ENCODE measurements at regions not wholly inside any gene's neighbourhood (a gene's known extent, or its start where the extent isn't known, plus 50 kb on each side); places are given as distances from the start of the nearest gene placed in this dataset.
"Not testable (repeated sequence)": the region's sequence is repeated elsewhere in the genome, so short reads cannot be mapped to it uniquely, and the experiment has no call there.

DNA sequence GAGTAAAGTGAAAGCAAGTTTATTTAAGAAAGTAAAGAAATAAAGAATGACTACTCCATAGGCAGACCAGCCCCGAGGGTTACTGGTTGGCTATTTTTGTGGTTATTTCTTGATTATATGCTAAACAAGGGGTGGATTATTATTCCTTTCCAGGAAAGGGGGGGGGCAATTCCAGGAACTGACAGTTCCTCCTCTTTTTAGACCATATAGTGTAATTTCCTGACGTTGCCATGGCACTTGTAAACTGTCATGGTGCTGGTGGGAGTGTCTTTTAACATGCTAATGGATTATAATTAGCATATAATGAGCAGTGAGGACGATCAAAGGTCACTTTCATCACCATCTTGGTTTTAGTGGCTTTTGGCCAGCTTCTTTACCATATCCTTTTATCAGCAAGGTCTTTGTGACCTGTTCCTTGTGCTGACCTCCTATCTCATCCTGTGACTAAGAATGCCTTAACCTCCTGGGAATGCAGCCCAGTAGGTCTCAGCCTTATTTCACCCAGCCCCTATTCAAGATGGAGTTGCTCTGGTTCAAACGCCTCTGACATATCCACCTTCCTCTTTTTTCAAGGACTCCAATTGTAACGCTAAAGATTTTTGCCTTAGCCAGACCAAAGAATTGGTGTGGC is 104.1 kb downstream of the FAM72C start:
- H3K4me1 ChIP-seq; DNase-seq (ENCODE audit: low spot score): not testable (repeated sequence)

DNA sequence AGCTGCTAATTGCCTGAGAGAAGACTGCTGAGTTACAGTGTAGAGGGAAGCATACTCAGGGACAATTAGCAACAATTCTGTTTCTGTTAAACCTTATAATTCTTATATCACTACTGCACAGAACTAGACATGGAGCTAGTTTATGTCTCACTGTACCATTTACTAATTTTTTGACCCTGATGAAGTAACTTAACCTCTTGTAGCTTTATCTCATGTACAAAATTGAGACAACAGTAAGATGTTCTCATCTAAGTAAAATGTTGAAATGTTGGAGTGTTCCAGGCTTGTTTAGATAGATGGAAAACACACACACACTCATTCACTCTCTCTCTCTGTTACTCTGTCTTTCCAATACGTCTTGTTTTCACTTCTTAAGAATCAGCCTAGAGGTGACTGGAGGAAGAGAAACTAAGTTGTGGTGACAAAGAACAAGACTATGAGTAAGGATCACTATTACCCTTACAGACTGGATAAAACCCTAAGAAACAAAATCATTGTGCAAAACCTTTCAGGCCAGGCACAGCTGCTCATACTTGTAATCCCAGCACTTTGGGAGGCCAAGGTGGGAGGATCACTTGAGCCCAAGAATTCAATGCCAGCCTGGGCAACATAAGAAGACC is 107.8 kb downstream of the FAM72C start:
- not testable (repeated sequence) for H3K4me1 ChIP-seq; H3K9me3 ChIP-seq; DNase-seq (ENCODE audit: low spot score); H3K4me3 ChIP-seq; H3K27ac ChIP-seq; H3K36me3 ChIP-seq; H3K27me3 ChIP-seq

More for the DNA sequence above, 104.1 kb downstream of the FAM72C start:
- not testable (repeated sequence) for H3K4me3 ChIP-seq, H3K36me3 ChIP-seq, H3K9me3 ChIP-seq, H3K27me3 ChIP-seq, H3K27ac ChIP-seq

DNA sequence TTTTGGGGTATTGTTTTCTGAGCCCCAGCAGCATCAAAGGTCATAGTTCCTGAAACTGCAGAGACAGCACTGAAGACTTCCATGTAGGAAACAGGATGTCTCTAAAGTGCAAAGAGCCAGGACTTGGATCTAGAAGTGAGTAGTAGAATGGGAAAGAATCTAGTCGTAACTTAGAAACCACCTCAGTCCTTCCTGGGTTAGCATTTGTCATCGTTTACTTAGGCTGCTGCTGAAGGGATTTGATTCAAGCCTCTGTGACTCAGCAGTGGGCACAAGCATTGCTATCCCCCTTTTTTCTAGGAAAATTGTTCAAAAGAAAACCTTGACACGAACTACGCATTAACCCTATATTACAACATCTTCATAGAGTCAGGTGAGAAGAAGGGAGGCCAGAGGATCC is 109.1 kb downstream of the FAM72C start:
- not testable (repeated sequence) for DNase-seq (ENCODE audit: low spot score); H3K36me3 ChIP-seq; H3K4me3 ChIP-seq; H3K27ac ChIP-seq; H3K27me3 ChIP-seq; H3K4me1 ChIP-seq; H3K9me3 ChIP-seq

DNA sequence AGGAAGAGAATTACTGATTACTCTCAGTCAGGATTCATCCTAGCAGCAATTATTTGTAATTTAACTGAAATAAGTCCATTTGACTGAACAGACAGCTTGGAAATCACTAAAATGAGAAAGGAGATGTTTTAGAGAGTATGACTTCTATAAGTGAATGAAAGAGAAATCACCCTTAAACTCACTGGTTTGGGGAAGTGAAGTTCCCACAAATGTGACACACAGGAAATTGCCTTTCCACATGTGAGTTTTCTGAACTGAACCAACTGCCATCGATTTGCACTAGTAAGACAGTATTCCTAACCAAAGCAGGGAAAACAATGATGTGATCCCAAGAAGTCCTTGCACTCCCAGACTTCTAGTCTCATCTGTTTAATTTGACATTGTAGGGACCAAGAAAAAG is 110.5 kb downstream of the FAM72C start:
- H3K4me1 ChIP-seq; H3K27ac ChIP-seq; H3K9me3 ChIP-seq; DNase-seq (ENCODE audit: low spot score); H3K4me3 ChIP-seq; H3K36me3 ChIP-seq; H3K27me3 ChIP-seq: not testable (repeated sequence)

DNA sequence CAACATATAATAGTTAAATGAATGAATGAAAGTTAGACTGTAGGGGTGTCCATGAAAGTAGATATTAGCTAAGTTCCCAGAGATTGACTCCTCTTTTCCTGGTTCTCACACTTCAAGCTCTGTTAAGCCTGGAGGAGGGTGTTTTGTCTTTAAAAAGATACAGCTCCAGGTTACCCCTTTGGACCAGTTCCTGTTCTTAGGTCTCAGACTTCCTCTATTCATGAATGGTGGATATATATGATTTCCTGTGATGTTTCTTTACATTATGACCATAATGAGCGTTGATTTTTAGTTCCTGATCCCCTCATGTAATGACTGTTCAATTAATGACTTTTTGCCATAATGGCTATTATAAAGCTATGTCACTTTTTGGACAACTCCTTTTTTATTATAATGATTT is 115.9 kb downstream of the FAM72C start:
- not testable (repeated sequence) for H3K4me1 ChIP-seq; H3K27ac ChIP-seq; H3K27me3 ChIP-seq; H3K36me3 ChIP-seq; H3K4me3 ChIP-seq; DNase-seq (ENCODE audit: low spot score); H3K9me3 ChIP-seq

DNA sequence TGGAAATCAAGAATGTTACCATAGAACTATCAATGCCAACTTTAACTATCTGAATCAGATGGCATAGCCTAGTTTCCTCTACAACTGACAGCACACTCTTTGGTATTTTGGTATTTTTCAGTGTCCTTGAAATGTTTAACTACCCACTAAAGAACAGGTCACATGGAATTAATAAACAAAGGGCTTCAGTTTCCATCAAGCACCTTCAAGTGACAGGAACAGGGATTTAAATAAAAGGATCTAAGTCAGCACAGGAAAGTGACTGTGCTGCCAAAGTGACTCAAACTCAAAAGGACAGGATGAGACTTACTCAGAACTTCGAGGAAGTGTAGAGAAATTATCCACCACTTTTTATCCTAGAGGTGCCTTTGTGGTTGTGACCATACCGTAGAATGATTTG is 117.7 kb downstream of the FAM72C start:
- H3K27me3 ChIP-seq; H3K27ac ChIP-seq; H3K9me3 ChIP-seq; DNase-seq (ENCODE audit: low spot score); H3K36me3 ChIP-seq; H3K4me1 ChIP-seq; H3K4me3 ChIP-seq: not testable (repeated sequence)

DNA sequence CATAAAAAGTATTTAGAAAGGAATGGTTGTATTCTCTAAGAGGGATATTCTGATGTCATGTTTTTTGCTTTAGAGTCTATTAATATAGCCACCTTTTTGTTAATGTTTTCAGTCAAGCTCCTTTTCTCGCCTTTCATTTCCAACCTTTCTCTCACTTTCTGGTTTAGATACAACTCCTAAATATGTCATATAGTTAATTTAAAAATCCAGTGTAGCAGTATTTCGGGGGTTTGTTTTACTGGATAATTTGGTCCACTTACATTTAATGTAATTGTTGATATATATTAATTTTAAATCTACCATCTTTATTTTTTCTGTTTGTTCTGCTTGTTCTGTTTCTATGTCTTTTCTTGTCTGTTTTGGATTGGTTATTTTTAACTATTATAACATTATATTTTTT is 121.1 kb downstream of the FAM72C start:
- H3K27ac ChIP-seq; H3K9me3 ChIP-seq; H3K4me1 ChIP-seq; H3K4me3 ChIP-seq; DNase-seq (ENCODE audit: low spot score); H3K36me3 ChIP-seq; H3K27me3 ChIP-seq: not testable (repeated sequence)

DNA sequence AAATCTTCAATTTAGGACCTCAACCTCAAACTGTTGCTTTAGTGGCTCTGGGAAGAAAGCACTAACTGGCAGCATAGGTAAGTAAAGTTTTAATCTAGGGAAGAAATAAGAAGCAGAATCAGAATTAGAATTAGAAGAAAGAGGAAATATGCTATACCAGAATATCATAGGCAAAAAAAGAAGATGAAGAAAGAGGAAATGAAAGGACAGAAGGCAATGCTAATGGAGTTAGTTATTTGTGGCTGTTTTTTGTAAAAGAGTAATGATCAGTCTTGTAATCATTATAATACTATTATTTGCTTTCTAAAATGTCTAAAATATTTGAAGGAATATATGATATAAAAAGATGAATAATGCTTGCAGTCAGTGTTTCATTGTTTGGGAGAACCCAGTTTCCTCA is 122.9 kb downstream of the FAM72C start:
- DNase-seq (ENCODE audit: low spot score); H3K4me1 ChIP-seq: not testable (repeated sequence)

DNA sequence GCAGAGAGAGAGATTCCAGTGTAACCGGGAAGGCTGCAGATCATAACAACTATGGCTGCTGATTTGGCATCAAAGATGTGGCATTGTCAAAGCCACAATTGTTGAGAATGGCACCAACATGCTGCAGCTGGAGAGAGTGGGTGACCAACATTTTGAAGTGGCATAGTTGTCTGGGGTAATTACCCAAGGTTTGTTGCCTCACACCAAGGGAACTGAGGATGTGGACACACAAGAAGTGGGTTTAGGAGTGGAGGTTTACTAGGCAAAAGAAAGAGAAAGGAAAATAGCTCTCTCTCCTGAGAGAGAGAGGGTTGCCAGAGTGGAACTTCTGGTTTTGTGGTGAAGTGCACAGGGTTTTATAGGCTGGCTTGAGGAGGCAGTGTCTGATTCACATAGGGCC is 126.6 kb downstream of the FAM72C start:
- not testable (repeated sequence) for DNase-seq (ENCODE audit: low spot score); H3K4me3 ChIP-seq; H3K27me3 ChIP-seq; H3K27ac ChIP-seq; H3K4me1 ChIP-seq; H3K9me3 ChIP-seq; H3K36me3 ChIP-seq

More for the DNA sequence above, 122.9 kb downstream of the FAM72C start:
- not testable (repeated sequence) for H3K4me3 ChIP-seq, H3K27ac ChIP-seq, H3K9me3 ChIP-seq, H3K36me3 ChIP-seq, H3K27me3 ChIP-seq

DNA sequence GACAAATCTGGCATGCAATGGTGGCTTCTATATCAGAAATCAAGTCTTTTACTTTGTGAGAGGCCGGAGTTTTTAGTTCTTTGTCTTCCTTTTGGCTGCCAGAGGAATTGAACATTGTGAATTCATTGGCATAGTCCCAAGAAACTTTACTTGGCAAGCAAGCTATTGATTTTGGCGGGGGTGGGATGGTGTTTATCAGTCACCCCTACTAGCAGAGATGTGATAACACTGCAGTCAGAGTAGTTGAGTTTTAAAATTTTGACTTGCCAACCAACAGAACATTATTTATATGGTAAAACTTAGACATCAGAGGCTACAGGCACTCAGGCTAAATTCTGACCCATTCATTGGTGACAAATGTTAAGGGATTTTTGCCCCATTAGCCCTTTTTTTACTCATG is 129.7 kb downstream of the FAM72C start:
- not testable (repeated sequence) for H3K27me3 ChIP-seq; H3K27ac ChIP-seq; H3K4me3 ChIP-seq; H3K36me3 ChIP-seq; H3K4me1 ChIP-seq; H3K9me3 ChIP-seq; DNase-seq (ENCODE audit: low spot score)

DNA sequence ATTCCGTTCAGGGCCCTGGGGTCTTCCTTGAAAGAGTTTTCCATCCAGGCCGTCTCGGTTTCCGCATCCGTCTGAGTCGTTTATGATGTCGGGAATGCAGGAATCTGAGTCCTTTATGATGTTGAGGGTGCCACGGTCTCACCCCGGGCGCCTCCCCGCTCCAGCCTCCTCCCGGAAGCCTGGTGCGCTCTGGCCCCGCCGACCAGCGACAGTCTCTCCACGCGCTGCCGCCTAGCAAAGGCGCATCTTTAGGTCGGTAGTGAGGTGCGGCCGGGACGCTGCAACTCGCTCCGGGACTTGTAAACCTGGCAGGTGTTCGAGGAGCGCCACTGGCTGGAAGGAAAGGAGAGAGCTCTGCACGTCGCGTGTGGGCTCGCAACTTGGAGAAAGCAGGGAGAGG is 132.6 kb downstream of the FAM72C start:
- H3K27me3 ChIP-seq; DNase-seq (ENCODE audit: low spot score); H3K9me3 ChIP-seq; H3K4me3 ChIP-seq; H3K4me1 ChIP-seq; H3K27ac ChIP-seq; H3K36me3 ChIP-seq: not testable (repeated sequence)

DNA sequence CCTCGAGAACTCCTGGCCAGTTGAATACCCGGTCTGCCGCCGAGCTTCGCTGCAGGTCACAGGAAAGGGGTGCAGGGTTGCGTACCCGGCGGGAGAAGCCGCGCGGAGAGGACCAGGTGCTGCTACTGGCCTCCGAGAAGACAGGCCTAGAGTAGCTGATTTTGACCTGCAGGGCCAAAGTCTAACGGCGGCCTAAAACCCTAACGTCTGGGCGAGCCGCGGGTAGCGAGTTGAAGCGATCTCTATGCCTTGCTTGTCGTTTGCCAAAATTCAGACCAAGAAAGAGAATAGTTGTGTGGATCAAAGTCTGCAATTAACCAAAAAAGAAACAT is 133.2 kb downstream of the FAM72C start:
- not testable (repeated sequence) for DNase-seq (ENCODE audit: low spot score); H3K36me3 ChIP-seq; H3K4me3 ChIP-seq; H3K4me1 ChIP-seq; H3K9me3 ChIP-seq; H3K27me3 ChIP-seq; H3K27ac ChIP-seq

DNA sequence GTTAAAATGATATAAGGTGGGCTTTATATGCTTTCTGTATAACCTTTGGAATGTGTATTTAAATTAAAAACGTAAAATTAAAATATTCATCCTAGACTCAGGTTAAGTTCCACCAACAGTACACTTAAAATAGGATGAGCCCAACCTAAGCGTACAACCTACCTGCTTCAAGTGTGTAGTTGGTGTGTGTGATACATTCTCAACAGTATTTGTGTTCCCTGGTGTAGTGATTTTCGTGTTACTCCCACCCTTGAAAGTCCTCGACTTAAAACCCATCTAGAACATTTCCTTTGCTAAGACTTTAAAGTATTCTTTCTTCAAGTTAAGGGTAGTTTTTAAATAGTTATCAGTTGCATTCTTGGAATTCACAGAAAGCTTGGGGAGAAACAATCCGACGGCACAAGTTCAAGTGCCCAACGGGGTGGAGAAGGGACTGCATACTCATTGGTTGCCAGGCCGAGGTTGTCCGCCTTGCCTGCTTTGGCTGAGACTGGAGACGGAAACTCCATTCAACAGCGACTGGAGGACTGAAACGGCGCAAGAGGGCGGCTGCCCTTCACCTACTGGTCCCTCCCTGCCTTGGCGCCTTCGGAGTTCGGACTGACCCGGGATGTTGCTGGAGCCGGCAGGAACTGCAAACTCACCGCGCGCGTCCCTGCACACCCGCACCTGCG is 133.7 kb downstream of the FAM72C start:
- not testable (repeated sequence) for DNase-seq (ENCODE audit: low spot score); H3K27me3 ChIP-seq; H3K4me1 ChIP-seq; H3K4me3 ChIP-seq; H3K36me3 ChIP-seq; H3K9me3 ChIP-seq; H3K27ac ChIP-seq

DNA sequence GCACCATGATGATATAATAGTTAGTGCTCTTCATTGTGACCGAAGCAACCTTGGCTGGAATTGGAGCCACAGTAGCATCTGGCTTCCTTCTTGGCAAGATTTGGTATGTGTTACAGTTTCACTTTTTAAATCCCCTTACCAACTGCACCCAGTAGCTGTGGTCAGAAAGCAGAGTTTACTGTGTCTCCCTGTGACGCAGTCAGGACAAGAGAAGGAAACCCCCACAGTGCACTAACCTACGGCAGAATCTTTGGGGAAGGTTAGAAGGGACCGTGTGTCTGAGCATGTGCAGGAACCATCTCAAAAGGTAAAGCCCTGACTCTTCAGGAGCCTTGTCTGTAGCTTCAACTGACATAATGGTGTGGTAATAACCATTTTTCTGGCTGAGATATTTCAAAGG is 138.4 kb downstream of the FAM72C start:
- H3K36me3 ChIP-seq; H3K4me1 ChIP-seq; H3K27me3 ChIP-seq; H3K4me3 ChIP-seq; H3K9me3 ChIP-seq; DNase-seq (ENCODE audit: low spot score); H3K27ac ChIP-seq: not testable (repeated sequence)

DNA sequence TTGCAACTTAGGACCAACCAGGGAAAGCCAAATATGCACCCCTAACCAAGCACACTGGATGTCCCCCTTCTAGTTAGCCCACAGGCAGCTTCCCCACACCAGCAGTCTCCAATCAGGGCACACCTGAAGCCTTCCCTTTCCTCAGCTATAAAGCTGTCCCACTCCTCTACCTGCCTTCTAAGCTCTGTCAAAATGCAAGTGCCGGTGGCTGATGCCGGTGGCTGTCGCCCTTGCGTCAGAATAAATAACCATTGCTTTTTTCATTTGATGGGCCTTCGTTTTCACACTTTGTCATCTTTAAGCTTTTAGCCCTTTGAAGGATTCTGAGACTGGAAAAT is 139.4 kb downstream of the FAM72C start:
- not testable (repeated sequence) for H3K4me3 ChIP-seq; H3K27me3 ChIP-seq; H3K9me3 ChIP-seq; H3K36me3 ChIP-seq; DNase-seq (ENCODE audit: low spot score); H3K4me1 ChIP-seq; H3K27ac ChIP-seq

Measured in right atrium auricular region (tissue), 2 donors.